WERI-Rb-1 (cell line): ENCODE measurements at regions not wholly inside any gene's neighbourhood (a gene's known extent, or its start where the extent isn't known, plus 50 kb on each side); places are given as distances from the start of the nearest gene placed in this dataset.
"Not testable (repeated sequence)": the region's sequence is repeated elsewhere in the genome, so short reads cannot be mapped to it uniquely, and the experiment has no call there.

Experiments
- DNase-seq: peaks from one replicate; pipeline ENCODE4 v3.0.0-alpha.2; 2020
- H3K27ac ChIP-seq: fragments of 250-450 bp; sonication (Bioruptor Pico); 2 replicates; pipeline ENCODE4 v1.5.1; 2020; ENCODE audit warnings: mild to moderate bottlenecking, moderate library complexity
- H3K27me3 ChIP-seq: fragments of 250-450 bp; sonication (Bioruptor Pico); 2 replicates; pipeline ENCODE4 v1.5.1; 2021; ENCODE audit warnings: mild to moderate bottlenecking, low read depth, moderate library complexity; ENCODE audit not compliant: insufficient read depth, severe bottlenecking
- H3K36me3 ChIP-seq: fragments of 250-450 bp; sonication (Bioruptor Pico); 2 replicates; pipeline ENCODE4 v1.5.1; 2020; ENCODE audit warnings: mild to moderate bottlenecking, moderate library complexity
- H3K4me3 ChIP-seq: 2 replicates; pipeline ENCODE4 v1.5.1; 2011; ENCODE audit warnings: low read depth, mild to moderate bottlenecking, control low read depth, low read length
- H3K9me3 ChIP-seq: fragments of 250-450 bp; sonication (Bioruptor Pico); 2 replicates; pipeline ENCODE4 v1.5.1; 2021; ENCODE audit warnings: mild to moderate bottlenecking, moderate library complexity; ENCODE audit not compliant: severe bottlenecking
- CTCF ChIP-seq: IDR thresholded peaks from 2 replicates; pipeline ENCODE4 v1.5.1; 2011; ENCODE audit warnings: low read depth, mild to moderate bottlenecking, control low read depth, inconsistent platforms, low read length

DNA sequence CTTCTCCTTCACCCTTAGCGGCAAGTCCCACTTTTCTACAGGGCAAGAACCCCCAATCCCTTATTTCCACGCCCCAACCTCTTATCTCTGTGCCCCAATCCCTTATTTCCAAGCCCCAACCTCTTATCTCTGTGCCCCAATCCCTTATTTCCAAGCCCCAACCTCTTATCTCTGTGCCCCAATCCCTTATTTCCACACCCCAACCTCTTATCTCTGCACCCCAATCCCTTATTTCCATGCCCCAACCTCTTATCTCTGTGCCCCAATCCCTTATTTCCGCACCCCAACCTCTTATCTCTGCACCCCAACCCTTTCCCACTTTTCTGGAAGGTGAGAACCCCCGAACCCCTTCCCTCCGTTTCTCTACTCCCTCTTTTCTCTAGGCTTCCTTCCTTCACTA is 116.1 kb upstream of the GJE1 start:
- not testable (repeated sequence) for H3K9me3 ChIP-seq, H3K27me3 ChIP-seq, H3K27ac ChIP-seq, DNase-seq, H3K36me3 ChIP-seq, H3K4me3 ChIP-seq

DNA sequence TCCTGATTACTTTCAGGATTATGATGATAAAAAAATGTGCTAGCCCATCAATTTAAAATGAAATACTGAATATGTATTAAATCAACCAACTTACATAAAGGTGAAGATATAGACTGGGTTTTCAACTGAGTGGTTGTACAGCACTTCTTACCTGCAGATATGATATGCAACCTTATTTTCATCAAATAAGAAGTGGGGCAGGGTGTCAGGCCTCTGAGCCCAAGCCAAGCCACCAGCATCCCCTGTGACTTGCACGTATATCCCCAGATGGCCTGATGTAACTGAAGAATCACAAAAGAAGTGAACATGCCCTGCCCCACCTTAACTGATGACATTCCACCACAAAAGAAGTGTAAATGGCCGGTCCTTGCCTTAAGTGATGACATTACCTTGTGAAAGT is 117.3 kb upstream of the GJE1 start:
- DNase-seq, H3K27ac ChIP-seq, H3K4me3 ChIP-seq, H3K27me3 ChIP-seq, H3K9me3 ChIP-seq, H3K36me3 ChIP-seq: not testable (repeated sequence)

DNA sequence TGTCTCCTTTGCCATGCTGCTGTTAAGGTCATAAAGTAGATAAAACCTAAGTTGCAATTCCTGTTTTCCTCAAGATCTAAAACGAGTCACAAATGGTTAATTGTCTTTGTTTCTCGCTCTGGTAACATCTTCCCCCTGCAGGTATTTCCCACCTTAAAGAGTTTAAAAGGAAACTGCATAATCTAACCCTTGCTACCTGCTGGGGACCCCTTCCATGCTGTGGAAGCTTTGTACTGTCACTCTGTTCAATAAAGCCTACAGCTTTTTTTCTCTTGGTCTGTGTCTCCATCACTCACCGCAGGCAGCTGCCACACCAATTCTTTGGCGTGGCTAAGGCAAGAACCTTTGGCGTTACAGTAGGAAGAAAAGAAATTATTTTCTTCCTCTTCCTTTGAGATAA is 117.7 kb upstream of the GJE1 start:
- Histone ChIP-seq H3K27ac (no peak overlapping the region), H3K27me3 (peaks cover 5% of the 10 kb centered on the region), H3K9me3 (no peaks in the 10 kb centered on the region), H3K4me3 (no peak overlapping the region), H3K36me3 (no peaks in the 10 kb centered on the region)
- DNase-seq, result no peak
- TF ChIP-seq CTCF, result no peak

- TF ChIP-seq CTCF, result no peak
- Histone ChIP-seq H3K36me3 (no peaks in the 10 kb centered on the region), H3K27ac (no peak overlapping the region), H3K4me3 (no peak overlapping the region), H3K9me3 (no peaks in the 10 kb centered on the region), H3K27me3 (peaks cover 5% of the 10 kb centered on the region)
- DNase-seq, result no peak
These were observed 118.2 kb upstream of the GJE1 start for GRCh38 chr6:142014515-142014914.

- Histone ChIP-seq H3K27ac (no peak overlapping the region), H3K27me3 (peaks cover 5% of the 10 kb centered on the region), H3K9me3 (no peaks in the 10 kb centered on the region), H3K36me3 (no peaks in the 10 kb centered on the region), H3K4me3 (no peak overlapping the region)
- DNase-seq, result no peak
- TF ChIP-seq CTCF, result no peak
These were observed 118.7 kb upstream of the GJE1 start for GRCh38 chr6:142013875-142014495.

GRCh38 chr6:142013287-142013686 is 119.4 kb upstream of the GJE1 start:
- Histone ChIP-seq H3K4me3 (no peak overlapping the region), H3K36me3 (no peaks in the 10 kb centered on the region), H3K27me3 (peaks cover 5% of the 10 kb centered on the region), H3K27ac (no peak overlapping the region), H3K9me3 (no peaks in the 10 kb centered on the region)
- no peak for TF ChIP-seq CTCF
- DNase-seq, result no peak

GRCh38 chr6:142011775-142012174 is 121.0 kb upstream of the GJE1 start:
- TF ChIP-seq CTCF, result no peak
- no peak overlapping the region for H3K27ac ChIP-seq
- H3K4me3 ChIP-seq, result no peak overlapping the region
- H3K27me3 ChIP-seq, result peaks cover 5% of the 10 kb centered on the region
- H3K9me3 ChIP-seq, result no peaks in the 10 kb centered on the region
- no peak for DNase-seq
- H3K36me3 ChIP-seq, result no peaks in the 10 kb centered on the region
